ENCODE measurements at regions not wholly inside any gene's neighbourhood (a gene's known extent, or its start where the extent isn't known, plus 50 kb on each side); places are given as distances from the start of the nearest gene placed in this dataset.

DNA sequence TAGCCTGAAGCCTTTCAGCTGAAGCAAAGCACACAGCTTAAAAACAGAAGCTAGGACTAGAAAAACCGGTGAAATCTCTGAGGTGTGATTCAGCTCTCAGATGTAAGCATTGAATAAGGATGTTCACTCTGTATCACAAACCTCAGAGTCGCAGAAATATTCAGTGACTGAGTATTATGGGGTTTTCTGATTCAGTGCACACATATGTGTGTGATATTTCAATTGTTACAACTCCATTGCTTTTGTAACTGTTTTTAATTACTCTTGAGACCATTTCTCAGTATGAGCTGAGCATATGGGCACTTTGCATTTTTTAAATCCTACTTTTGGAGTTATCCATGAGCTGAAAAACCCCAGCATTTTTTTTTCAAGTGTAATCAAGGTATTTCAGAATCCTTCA, 868.8 kb downstream of the NTRK3 start:
- TF ChIP-seq, protein P1, sequence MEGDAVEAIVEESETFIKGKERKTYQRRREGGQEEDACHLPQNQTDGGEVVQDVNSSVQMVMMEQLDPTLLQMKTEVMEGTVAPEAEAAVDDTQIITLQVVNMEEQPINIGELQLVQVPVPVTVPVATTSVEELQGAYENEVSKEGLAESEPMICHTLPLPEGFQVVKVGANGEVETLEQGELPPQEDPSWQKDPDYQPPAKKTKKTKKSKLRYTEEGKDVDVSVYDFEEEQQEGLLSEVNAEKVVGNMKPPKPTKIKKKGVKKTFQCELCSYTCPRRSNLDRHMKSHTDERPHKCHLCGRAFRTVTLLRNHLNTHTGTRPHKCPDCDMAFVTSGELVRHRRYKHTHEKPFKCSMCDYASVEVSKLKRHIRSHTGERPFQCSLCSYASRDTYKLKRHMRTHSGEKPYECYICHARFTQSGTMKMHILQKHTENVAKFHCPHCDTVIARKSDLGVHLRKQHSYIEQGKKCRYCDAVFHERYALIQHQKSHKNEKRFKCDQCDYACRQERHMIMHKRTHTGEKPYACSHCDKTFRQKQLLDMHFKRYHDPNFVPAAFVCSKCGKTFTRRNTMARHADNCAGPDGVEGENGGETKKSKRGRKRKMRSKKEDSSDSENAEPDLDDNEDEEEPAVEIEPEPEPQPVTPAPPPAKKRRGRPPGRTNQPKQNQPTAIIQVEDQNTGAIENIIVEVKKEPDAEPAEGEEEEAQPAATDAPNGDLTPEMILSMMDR (conservative IDR thresholded peaks at IDR 0.05) = no peak
- TF ChIP-seq EZH2 (IDR thresholded peaks at IDR 0.05; ENCODE audit: low read depth) = no peak

Measured in PC-9 (cell line).